SW 1271 (cell line): ENCODE measurements at regions not wholly inside any gene's neighbourhood (a gene's known extent, or its start where the extent isn't known, plus 50 kb on each side); places are given as distances from the start of the nearest gene placed in this dataset.
"Not testable (repeated sequence)": the region's sequence is repeated elsewhere in the genome, so short reads cannot be mapped to it uniquely, and the experiment has no call there.

ENCODE experiments used
- DNase-seq, 2 experiments: peaks; one replicate each; lab custom pipeline; 2025; lab: John Stamatoyannopoulos, UW

GRCh38 chr4:163693211-163693610 is 198.7 kb downstream of the TMA16 start:
- DNase-seq = no peak

GRCh38 chr4:163693776-163694175 is 199.3 kb downstream of the TMA16 start:
- peak; percentile 7 to 32 for DNase-seq

GRCh38 chr4:163694385-163694784 is 199.9 kb downstream of the TMA16 start:
- DNase-seq = peak in 1 of 2 experiments; percentile 44

GRCh38 chr4:163697121-163697520 is 202.6 kb downstream of the TMA16 start:
- no peak for DNase-seq

GRCh38 chr4:163700383-163700782 is 205.9 kb downstream of the TMA16 start:
- not testable (repeated sequence) for DNase-seq

- peak in 1 of 2 experiments; percentile 1 for DNase-seq
Observed at GRCh38 chr4:163701916-163702315, 207.4 kb downstream of the TMA16 start.

GRCh38 chr4:163702736-163703135 is 208.2 kb downstream of the TMA16 start:
- no peak for DNase-seq

- no peak for DNase-seq
Observed at GRCh38 chr4:163703251-163703650, 208.8 kb downstream of the TMA16 start.

- DNase-seq = no peak
Observed at GRCh38 chr4:163707873-163708272, 213.4 kb downstream of the TMA16 start.

- DNase-seq = no peak
Observed at GRCh38 chr4:163709601-163710000, 215.1 kb downstream of the TMA16 start.

GRCh38 chr4:163710158-163710557 is 215.7 kb downstream of the TMA16 start:
- DNase-seq = no peak

- not testable (repeated sequence) for DNase-seq
Observed at GRCh38 chr4:163724495-163724894, 230.0 kb downstream of the TMA16 start.

- DNase-seq = no peak
Observed at GRCh38 chr4:163726641-163727040, 232.2 kb downstream of the TMA16 start.

GRCh38 chr4:163731071-163731470 is 236.6 kb downstream of the TMA16 start:
- no peak for DNase-seq

- no peak for DNase-seq
Observed at GRCh38 chr4:163732473-163732872, 238.0 kb downstream of the TMA16 start.

GRCh38 chr4:163736876-163737275 is 242.4 kb downstream of the TMA16 start:
- no peak for DNase-seq

GRCh38 chr4:163737846-163738245 is 243.4 kb downstream of the TMA16 start:
- not testable (repeated sequence) for DNase-seq

GRCh38 chr4:163738521-163738920 is 244.0 kb downstream of the TMA16 start:
- DNase-seq = no peak

GRCh38 chr4:163744861-163745260 is 250.4 kb downstream of the TMA16 start:
- no peak for DNase-seq

GRCh38 chr4:163747293-163747692 is 252.8 kb downstream of the TMA16 start:
- no peak for DNase-seq

- DNase-seq = no peak
Observed at GRCh38 chr4:163747886-163748285, 253.4 kb downstream of the TMA16 start.

GRCh38 chr4:163748449-163748848 is 254.0 kb downstream of the TMA16 start:
- peak in 1 of 2 experiments; percentile 1 for DNase-seq

- DNase-seq = peak in 1 of 2 experiments; percentile 2
Observed at GRCh38 chr4:163755013-163755412, 260.5 kb downstream of the TMA16 start.

GRCh38 chr4:163757219-163757618 is 262.7 kb downstream of the TMA16 start:
- no peak for DNase-seq

- DNase-seq = no peak
Observed at GRCh38 chr4:163758032-163758431, 263.5 kb downstream of the TMA16 start.
